ENCODE measurements at regions not wholly inside any gene's neighbourhood (a gene's known extent, or its start where the extent isn't known, plus 50 kb on each side); places are given as distances from the start of the nearest gene placed in this dataset.

- no peak for TF ChIP-seq CTCF (IDR thresholded peaks at IDR 0.05)
- no peak for TF ChIP-seq POLR2A (IDR thresholded peaks at IDR 0.05)
These were observed 108.8 kb upstream of the TSPAN8 start for GRCh38 chr12:71266606-71267005.
